NCI-H1092 (cell line): ENCODE measurements at regions not wholly inside any gene's neighbourhood (a gene's known extent, or its start where the extent isn't known, plus 50 kb on each side); places are given as distances from the start of the nearest gene placed in this dataset.

ENCODE experiments used
- DNase-seq: peaks from one replicate; lab custom pipeline; 2025; lab: John Stamatoyannopoulos, UW

GRCh38 chr1:228894442-228894989, 159.2 kb downstream of the RHOU start:
- no peak for DNase-seq

- DNase-seq = no peak
These were observed 162.6 kb downstream of the RHOU start for GRCh38 chr1:228897901-228898300.

GRCh38 chr1:228898582-228898992, 163.3 kb downstream of the RHOU start:
- DNase-seq = no peak

- DNase-seq = no peak
These were observed 164.2 kb downstream of the RHOU start for GRCh38 chr1:228899421-228899956.

GRCh38 chr1:228900099-228900885, 165.0 kb downstream of the RHOU start:
- DNase-seq = no peak

GRCh38 chr1:228900886-228901392, 165.7 kb downstream of the RHOU start:
- no peak for DNase-seq

GRCh38 chr1:228901936-228902681, 166.8 kb downstream of the RHOU start:
- DNase-seq = no peak

- peak; percentile 98 for DNase-seq
These were observed 167.6 kb downstream of the RHOU start for GRCh38 chr1:228902781-228903433.

- DNase-seq = no peak
These were observed 168.3 kb downstream of the RHOU start for GRCh38 chr1:228903434-228904071.

GRCh38 chr1:228904222-228904621, 168.9 kb downstream of the RHOU start:
- DNase-seq = no peak

- DNase-seq = no peak
These were observed 170.4 kb downstream of the RHOU start for GRCh38 chr1:228905701-228906101.

- no peak for DNase-seq
These were observed 171.1 kb downstream of the RHOU start for GRCh38 chr1:228906223-228906860.

- no peak for DNase-seq
These were observed 176.2 kb downstream of the RHOU start for GRCh38 chr1:228911225-228912210.

GRCh38 chr1:228913626-228914414, 178.5 kb downstream of the RHOU start:
- no peak for DNase-seq

- no peak for DNase-seq
These were observed 179.4 kb downstream of the RHOU start for GRCh38 chr1:228914700-228915099.

GRCh38 chr1:228917342-228917741, 182.1 kb downstream of the RHOU start:
- no peak for DNase-seq

- DNase-seq = no peak
These were observed 182.5 kb downstream of the RHOU start for GRCh38 chr1:228917755-228918154.

- no peak for DNase-seq
These were observed 183.1 kb downstream of the RHOU start for GRCh38 chr1:228918335-228918734.

GRCh38 chr1:228919914-228920313, 184.6 kb downstream of the RHOU start:
- no peak for DNase-seq
